NCI-H2196 treated with DMSO at 0.1 percent for 48 hours (cell line): ENCODE measurements at regions not wholly inside any gene's neighbourhood (a gene's known extent, or its start where the extent isn't known, plus 50 kb on each side); places are given as distances from the start of the nearest gene placed in this dataset.

Source experiments
- DNase-seq: peaks from one replicate; lab custom pipeline; 2025; ENCODE audit not compliant: unreplicated experiment; lab: John Stamatoyannopoulos, UW

- DNase-seq = no peak
Measured at GRCh38 chr18:78728784-78729467, 250.7 kb upstream of the SALL3 start.

- DNase-seq = no peak
Measured at GRCh38 chr18:78730546-78730945, 249.1 kb upstream of the SALL3 start.

DNA sequence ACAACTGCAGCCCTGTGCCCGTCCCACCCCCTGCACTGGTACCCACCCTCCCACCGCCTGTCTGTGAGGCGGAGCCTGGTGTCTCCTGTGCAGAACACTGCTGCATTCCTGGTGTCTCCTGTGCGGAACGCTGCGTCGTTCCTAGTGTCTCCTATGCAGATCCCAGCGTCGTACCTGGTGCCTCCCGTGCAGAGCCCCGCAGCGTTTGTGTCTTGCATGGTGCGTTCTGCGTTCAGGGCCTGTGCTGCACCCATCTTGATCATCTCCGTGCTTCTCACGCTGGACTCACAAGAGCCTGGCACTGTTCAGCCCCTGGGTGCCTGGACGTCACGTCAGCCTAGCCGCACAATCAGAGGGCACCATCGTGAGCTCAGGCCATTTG lies 248.6 kb upstream of the SALL3 start:
- no peak for DNase-seq

- no peak for DNase-seq
Measured at GRCh38 chr18:78731398-78732032, 248.1 kb upstream of the SALL3 start.

DNA sequence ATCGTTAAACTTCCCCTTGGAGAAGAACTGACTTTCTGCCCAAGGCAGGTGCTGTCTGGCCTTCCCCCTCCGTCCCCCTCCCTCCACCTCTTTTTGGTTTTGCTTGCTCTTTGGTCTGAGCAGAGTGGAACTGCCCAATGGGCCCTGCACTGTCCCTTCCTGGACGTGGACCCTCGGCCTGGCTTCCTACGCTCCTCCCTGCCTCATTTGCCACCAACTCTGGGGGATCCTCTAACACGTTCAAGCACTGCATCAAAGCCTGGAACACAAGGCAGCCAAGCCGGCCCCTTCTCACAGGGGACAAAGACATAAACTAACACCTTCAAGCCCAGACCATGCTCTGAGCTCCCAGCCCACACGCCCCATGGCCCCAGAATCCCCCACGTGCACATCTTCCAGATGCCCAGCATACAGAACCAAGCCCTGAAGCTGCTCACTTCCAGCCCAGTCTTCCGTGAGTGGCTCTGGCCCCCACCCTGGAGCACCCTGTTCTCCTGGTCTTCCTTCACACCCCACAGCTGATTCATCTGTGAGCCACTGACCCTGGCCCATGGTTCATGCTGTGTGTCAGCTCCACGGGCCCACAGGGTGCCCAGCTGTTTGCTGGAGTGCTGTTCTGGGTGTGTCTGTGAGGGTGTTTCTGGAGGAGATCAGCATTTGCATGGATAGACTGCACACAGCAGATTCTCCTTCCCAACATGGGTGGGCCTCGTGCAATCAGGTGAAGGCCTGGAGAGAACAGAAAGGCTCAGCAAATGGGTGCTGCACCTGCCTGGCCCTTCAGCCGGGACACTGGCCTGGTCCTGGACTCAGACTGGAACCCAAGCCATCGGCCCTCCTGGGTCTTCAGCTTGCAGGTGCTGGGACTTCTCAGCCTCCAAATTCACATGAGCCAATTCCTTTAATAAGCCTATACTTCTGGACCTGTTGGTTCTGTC lies 247.1 kb upstream of the SALL3 start:
- no peak for DNase-seq

DNA sequence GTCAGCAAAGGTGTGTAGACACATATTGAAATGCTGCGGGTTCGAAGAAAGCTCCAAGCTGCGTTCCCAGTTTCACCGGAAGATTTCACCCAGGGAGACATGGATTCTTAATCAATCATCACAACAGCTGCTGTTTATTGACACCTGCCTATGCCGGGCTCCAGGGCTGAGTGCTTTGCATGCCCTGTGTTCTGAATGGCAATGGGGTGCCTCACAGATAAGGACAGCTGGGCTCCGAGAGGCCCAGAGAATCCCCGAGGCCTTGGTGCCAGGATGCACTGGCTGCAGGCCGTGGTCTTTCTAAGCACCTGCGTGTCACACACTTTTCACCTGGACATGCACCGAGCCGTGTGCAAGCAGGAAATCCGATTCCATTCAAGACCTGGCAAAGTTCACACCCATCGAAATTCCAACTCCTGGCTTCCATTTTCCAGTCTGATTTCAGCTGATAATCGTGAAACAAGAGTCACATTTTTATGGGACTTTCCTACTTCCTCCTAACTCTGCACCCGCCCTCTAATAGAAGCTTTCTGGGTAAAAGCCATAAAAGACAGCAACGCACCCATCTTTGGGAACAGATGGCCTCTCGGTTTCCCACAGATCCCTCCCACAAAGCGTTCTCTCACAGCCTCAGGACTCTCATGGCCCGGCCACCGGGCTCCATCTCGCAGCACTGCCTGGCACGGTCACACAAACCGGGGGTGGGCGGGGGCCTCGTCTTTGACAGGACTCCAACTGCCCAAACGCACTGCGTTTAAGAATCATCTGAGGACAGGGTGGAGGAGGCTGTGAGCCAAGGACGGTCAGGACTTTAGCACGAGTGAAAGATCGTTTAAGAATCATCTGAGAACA lies 245.6 kb upstream of the SALL3 start:
- DNase-seq = no peak

GRCh38 chr18:78734614-78734945 lies 245.0 kb upstream of the SALL3 start:
- no peak for DNase-seq

GRCh38 chr18:78735131-78736014 lies 244.2 kb upstream of the SALL3 start:
- no peak for DNase-seq

- DNase-seq = no peak
Measured at GRCh38 chr18:78736015-78736690, 243.5 kb upstream of the SALL3 start.

DNA sequence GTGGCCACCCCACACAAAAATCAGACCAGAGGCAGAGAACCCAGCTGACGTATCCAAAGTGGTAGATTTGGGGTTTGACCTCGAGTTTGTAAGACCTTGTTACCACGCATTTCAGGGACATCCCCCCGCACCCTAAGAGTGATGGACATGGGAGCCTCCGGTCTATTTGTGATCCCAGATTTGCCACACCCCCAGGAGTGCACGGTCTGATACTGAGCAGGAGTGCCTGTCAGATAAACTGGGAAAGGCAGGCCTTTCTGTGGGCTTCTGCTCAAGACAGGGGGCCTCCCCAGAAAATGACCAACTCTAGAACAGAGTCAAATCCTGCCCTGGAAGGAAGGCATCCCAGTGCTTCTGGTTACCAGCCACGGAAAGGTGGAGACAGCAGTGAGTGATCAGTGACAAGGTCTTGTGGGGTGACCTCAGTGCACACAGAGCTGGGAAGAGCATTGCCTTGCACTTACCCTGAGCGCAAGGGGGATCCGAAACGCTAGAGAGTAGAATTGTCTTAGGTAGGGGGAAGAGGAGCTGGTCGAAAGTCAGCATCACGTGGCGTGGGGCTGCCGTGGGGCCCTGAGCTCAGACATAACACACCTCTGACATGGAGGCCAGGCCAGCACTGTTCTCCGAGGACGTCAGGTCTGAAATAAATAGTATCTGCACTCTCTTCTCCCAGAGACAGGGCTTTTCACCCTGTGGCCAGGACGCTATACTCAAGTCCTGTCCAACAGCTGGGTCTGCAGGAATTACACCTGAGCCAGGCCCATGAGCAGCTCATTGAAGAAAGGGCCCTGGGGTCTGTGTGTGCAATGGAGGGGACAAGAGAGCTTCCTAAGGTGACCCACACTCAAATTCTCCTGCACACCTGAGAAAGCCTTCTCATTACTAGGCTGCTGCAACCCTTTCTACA lies 242.4 kb upstream of the SALL3 start:
- no peak for DNase-seq

GRCh38 chr18:78738076-78738690 lies 241.4 kb upstream of the SALL3 start:
- no peak for DNase-seq

DNA sequence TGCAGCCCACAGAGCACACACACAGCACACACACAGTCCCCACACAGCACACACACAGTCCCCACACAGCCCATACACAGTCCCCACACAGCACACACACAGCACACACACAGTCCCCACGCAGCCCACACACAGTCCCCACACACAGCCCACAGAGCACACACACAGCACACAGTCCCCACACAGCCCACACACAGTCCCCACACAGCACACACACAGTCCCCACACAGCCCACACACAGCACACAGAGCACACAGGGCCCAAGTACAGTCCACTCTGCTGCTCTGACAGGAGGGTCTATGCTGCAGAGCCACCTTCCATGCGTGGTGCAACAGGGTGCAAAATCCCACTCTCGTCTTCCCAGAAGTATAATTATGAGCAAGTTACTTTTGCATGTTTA lies 240.5 kb upstream of the SALL3 start:
- no peak for DNase-seq

- DNase-seq = no peak
Measured at GRCh38 chr18:78739882-78740677, 239.5 kb upstream of the SALL3 start.

GRCh38 chr18:78740876-78741275 lies 238.7 kb upstream of the SALL3 start:
- DNase-seq = no peak

GRCh38 chr18:78741381-78742217 lies 238.0 kb upstream of the SALL3 start:
- no peak for DNase-seq

DNA sequence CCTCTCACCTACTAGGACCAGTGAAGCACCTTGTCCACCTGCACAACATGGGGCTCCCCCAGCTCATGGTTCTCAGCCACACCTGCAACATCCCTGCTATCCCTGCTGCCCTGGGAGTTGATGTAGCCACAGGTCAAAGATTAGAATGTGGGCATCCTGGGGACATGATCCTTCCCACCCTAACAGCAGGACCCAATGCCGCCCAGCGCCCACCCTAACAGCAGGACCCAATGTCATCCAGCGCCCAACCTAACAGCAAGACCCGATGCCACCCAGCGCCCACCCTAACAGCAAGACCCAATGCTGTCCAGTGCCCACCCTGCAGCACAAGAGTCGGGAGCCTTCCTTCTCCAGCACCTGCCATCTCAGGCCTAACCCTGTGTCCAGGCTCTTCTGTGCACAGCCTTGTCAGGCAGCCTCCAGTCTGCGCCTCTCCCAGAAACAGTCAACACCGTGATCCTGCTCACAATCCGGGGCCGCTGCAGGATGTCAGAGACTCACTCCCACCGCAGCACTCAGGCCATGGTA lies 237.3 kb upstream of the SALL3 start:
- no peak for DNase-seq
